NOMO-1 treated with DMSO at 0.1 percent for 48 hours (cell line): ENCODE measurements at regions not wholly inside any gene's neighbourhood (a gene's known extent, or its start where the extent isn't known, plus 50 kb on each side); places are given as distances from the start of the nearest gene placed in this dataset.

Experiments
- DNase-seq: peaks from one replicate; lab custom pipeline; 2025; ENCODE audit not compliant: unreplicated experiment; lab: John Stamatoyannopoulos, UW

DNA sequence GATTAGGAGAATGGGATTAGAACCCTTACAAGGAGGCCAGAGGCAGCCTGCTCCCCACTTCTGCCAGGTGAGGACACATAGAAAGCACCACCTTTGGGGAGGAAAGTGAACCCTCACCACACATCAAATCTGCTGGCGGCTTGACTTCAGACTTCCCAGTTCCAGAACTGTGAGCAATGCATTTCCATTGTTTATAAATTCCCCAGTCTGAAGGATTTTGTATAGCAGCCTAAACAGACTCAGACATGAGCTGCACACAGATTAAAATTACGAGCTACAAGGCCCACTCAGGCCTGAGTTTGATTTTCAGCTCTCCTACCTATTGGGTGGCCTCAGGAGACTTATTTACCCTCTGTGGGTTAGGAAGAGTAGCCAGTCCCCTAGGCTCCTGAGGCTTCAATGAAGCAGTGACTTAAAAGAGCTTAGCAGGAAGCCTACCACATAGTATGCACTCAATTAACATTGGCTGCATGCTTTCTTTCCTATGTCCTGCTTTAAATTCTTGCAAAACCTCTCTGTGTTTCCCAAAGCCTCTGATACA lies 350.7 kb upstream of the ZMIZ1 start:
- DNase-seq, result no peak

DNA sequence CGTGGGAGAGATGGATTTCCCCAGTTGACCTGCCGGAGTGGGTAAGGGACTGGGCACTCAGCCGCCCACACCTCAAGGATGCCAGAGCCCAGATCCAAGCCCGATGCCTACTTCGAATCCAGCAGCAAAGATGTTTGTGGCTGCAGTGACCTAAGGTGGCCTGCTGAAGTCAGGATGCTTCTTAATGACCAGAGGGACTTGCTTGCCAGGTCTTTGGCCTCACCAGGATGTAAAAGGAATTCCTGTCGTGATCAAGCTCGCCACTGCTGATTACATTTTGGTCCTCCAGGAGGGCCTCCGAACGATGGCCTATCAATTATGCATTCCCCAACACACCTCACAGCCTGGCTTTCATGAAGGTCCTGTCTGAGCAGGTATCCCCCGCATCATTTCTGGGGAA lies 349.5 kb upstream of the ZMIZ1 start:
- no peak for DNase-seq

DNA sequence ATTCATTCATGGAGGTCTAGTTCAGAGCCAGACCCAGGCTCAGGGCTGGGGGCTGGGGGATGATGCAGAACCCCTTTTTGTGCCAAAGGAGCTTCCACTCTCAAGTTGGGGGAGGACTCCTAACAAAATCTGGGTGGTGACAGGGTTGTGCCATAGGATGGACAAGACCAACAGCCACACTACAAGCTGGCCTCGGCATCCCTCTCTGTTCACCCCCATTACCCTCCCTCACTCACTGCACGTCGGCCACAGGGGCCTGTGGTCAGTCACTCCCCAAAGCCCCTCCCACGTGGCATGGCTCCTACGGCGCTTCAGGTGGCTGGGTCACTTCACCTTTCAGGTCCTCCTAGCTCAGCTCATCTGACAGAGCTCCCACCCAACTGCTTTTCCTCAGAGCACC lies 348.7 kb upstream of the ZMIZ1 start:
- no peak for DNase-seq

DNA sequence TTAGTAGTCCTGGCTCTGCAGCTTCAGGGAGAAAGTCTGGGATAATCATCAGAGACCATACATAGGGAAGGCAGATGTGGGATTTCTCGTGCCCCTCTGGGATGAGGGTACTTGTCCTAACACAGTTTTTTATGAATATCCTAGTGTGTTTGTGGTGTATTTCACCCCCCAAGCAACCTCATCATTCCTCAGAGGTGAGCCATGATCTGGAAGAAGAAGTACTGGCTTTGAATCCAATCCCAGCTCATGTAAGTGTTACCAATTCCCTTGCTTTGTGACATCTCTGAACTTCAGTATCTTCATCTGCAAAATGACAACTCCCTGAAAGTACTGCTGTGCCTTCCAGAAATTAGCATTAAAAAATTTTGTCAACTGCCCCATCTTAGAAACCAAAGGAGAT lies 347.5 kb upstream of the ZMIZ1 start:
- DNase-seq, result no peak

DNA sequence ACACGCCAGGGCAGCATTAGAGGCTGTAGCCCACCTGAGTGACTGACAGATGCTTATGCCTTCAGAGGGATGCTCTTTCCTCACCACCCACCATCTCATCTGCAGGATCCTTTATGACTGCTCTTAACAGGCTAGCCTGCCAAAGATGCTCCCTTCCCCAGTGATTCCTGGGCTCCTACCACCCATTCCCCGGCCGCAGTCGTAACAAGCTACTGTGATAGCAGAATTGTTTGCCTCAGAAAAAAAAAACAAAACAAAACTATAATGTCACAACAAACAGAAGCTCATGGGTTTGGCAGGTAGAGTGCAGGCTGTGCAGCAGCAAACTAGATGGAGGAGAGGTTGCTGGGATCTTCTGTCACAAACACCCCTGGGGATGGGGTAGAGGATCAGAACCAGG lies 343.9 kb upstream of the ZMIZ1 start:
- no peak for DNase-seq

DNA sequence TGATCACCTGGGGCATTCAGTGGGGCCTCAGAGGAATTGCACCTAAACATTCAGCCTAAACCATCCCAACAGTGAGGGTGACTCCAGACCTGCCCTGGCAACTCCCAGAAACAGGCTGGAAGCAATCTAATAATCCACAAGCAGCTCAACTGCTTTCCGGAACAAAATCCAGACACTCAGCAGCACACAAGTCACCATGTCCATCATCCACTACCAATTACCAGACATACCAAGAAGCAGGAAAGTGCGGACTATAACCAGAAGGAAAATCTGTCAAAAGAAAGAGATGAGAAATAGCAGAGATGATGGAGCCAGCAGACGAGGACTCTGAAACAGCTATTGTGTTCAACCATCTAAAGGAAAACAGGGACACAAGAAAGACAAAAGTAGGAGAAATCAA lies 342.6 kb upstream of the ZMIZ1 start:
- no peak for DNase-seq

DNA sequence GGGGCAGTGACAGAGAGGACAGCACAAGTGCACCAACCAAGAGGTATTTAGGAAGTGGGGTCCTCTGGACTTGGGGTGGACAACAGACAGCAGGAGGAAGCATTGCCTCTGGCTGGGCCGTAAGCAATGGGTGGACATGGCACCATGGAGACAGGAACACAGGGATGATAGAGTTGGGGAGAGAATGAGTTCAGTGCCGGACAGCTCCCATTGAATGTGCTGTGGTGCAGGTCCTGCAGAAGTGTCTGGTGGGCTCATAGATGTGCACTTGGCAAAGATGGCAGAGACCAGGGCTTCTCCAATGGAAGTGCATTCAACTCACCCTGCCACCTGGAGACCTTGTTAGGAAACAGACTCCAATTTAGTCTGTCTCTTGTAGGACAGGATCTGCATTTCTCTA lies 341.5 kb upstream of the ZMIZ1 start:
- no peak for DNase-seq

DNA sequence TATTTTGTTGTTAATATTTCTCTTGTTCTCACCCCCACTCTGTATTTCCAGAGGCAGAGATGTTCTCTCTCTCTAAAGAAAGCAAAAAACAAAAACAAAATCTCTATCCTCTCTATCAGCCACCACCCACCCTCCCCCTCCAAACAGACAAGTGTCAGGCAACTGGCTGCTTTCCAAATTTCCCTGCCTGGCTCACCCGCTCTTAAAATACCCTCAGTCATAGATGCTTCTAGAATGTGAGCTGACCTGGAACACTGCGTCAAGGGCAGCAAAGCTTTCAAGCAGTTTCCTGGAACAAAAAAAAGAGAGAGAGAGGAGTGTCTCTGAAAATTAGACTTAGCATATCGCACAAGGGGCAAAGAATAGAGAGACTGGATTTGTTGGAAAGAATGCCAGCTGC lies 341.0 kb upstream of the ZMIZ1 start:
- DNase-seq, result no peak

DNA sequence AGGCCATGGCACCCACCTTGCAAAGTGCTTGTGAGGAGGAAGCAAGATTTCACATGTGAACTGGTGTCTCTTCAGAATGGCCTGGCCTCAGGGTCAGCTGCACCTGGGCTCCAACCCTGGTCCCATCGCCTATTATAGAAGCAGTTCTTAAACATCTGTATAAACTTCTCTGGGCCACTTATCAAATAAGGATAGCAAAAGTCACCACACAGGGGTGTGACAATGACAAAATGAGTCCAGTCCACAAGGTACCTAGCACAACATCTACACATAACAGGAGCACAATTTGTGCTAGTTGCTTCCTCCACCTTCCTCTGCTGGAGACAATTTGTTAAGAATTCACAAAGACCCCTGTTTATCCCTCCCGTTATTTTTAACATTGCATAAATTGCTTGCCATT lies 340.6 kb upstream of the ZMIZ1 start:
- no peak for DNase-seq

DNA sequence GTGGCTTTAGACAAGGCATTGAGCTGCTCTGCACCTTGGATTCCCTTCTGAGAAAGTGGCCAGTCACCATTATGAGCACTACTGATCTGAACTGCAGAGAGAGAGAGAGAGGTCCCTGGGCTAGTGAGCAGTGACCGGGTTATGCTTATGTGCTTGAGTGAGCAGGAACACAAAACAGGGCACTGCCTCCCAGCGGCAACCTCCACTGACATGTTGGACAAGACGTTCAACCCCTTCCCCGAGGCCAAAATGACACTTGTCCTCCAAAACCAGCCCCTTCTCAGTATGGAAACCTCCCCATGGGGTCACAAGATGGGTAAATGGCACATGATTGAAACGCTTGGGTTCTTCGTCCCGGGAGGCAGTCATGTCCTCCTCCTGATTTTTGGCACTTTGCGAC lies 339.4 kb upstream of the ZMIZ1 start:
- no peak for DNase-seq

DNA sequence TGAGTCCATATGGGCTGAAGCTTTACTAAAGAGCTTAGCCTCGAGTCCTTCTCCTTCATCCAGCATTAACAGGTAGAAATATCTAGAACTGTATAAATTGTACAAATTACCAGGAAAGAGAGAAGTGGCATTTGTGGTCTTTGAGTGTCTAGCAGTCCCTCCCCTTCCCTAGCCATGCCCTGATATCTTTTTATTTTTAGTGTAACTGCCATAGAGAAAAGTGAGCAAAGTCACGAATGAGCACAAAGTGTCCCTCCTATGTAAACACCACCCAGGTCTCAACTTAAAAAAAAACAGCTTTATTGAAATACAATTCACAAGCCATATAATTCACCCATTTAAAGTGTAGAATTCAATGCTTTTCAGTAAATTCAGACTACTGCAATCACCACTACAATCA lies 339.0 kb upstream of the ZMIZ1 start:
- DNase-seq, result peak; percentile 64

DNA sequence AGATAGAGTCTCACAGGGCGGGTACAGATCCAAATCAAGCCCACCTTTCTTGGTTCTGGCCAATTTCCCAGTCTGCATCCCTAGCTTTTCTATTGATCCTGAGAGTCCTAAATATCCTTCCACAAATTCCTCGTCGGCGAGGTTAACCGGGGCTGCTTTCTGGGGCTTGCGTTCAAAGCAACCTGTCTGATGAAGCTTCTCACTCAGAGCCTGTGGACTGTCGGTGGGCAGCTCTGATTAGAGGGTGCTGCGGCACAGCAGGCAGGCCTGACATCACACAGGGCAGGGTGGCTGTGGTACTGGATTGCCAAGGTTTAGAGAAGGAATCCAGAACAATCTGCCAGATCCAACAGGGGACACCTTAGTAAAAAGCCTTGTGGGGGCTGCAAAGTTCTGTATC lies 338.0 kb upstream of the ZMIZ1 start:
- no peak for DNase-seq

DNA sequence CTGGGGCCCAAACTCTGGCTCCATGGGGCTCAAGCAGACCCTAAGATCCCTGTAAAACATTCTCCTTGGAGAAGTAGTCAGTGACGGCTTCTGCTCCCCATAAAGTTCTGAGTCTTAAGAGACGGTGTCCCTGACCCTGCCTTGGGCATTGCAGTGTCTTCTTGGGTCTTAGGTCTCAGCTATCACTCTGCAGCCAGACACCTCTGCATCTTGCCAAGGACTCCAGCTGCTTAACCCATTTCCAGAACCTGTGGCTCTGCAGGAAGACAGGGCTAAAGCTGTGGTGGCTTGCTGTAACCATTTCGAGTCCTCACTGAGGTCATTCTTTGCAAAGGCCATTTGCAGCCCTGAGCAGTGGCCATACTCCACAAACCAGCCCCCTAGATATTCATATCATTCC lies 337.1 kb upstream of the ZMIZ1 start:
- no peak for DNase-seq

DNA sequence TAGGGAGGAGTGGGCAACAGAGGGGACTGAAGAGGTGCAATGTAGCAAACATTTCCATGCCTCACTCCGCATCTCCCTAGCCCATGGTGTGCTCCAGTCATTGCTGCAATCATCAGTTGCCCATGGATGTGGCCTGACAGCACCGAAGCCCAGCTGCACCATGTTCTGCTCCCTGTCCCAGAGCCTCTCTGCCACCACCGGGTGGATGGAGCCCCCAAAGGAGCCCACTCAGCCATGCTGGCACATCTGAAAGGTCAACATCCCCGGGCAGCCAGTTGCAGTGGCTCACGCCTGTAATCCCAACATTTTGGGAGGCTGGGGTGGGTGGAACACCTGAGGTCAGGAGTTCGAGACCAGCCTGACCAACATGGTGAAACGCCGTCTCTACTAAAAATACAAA lies 336.4 kb upstream of the ZMIZ1 start:
- DNase-seq, result no peak

DNA sequence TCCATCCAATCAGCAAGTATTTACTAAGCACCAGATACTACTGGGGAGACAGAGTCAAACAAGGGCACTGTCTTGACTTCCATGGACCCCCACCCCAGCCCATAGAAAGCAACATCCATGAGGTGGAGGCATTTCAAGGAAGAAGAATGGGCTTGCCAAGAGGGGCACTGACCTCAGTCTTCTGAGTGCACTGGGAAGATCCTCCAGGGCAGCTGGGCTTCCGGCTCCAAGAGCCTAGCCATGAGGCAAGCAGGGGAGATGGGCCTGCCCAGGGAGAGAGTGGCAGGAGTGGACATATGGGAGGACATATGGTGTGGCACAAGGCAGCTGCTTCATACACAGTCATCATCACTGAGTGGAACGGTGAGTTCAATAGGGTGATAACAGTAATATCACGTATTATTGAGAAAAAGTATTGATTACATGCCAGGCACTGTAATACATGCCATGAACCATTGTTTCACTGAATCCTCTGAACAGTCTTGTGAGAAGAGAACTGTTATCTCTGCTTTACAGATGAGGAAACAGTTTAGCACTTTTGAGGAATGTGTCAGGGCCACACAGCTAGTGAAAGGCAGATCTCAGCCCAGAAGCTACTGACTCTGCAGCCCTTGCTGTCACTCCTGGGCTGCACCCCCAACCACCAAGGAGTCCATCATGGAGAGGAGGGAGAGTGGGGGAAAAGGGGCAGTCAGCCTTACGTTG lies 331.7 kb upstream of the ZMIZ1 start:
- no peak for DNase-seq

DNA sequence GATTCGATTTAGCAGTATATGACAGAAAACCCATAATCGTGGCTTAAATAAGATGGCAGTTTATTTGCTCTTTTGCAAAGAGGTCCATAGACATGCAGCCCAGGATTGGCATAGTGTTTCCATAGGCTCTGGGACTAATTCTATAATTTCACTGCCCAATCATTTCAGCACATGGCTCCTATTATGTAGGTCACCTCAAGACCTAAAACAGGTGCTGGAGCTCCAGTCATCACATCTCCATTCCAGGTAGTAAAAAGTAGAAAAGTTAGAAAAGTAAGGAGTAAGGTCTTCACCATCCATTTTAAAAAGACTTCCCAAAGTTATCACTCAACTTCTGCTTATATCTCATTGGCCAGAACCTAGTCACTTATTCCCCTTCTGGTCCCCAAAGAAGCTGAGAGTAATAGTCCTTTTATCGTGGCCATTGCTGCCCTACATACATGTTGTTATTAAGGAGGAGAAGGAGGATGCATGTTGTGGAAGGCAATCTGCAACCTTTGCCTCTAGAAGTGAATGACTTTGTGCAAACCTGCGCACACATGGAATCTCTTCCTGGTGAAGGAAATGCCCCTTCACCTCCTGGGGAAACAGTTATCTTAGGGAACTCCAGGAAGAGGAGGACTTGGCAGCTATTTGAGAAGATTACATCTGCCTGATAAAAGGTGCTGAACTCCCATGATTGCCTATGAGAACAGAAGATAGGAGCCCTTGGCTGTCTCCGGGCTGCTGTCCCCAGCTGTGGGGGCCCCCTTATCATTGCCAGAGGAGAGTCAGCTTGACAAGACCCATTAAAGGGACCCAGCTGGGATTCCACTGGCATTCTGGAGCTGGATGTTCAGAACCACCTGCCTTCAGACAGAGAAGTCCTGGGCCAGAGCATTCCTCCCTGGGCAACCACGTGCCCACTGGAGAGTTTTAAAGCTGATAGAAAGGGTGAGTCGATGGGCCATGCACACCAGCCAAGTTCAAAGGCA lies 330.6 kb upstream of the ZMIZ1 start:
- no peak for DNase-seq

DNA sequence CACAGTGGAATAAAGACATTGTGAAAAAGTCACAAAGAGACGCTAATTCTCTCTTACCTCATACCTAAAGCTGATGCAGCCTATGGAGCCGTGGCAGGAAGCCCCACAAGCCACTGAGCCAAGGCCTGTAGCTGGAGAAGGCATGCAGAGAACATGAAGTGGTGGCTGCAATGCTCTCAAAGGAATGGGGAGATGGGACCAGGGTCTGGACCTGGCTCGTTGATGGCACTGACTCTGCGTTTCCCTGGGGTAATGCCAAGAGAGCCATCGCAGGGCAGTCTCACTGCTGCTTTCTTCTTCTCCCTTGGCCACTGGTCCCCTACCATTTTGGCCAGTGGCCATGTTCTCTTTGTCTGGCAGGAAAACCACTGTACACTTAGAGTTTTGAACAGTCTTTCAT lies 329.9 kb upstream of the ZMIZ1 start:
- no peak for DNase-seq

DNA sequence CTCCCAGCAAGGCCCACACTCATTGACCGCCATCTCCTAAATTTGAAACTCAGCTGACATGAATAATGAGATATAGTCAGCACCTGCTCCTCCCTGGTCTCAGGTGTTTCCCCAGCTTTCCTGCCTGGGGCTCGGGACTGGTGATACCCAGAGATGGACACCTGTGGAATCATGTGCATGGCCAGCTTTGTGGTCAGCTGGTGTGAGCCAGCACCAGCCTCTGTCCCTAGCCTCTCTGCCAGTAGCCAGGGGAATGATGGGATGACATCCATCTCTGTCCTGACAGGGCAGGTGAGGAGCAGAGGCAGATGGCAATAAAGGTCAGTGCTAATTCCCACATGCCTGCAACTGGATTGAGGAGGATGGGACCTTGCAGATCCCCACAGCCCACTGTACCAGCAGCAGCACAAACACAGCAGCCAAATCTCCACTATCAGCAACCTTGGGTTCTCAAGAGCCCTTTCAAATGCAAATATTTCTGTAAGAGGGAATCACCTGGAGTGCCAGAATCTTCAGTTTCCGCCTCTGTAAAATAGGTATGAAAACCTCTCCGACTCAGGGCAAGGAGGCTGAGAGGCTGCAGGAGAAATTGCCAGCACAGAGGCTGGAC lies 329.2 kb upstream of the ZMIZ1 start:
- no peak for DNase-seq

DNA sequence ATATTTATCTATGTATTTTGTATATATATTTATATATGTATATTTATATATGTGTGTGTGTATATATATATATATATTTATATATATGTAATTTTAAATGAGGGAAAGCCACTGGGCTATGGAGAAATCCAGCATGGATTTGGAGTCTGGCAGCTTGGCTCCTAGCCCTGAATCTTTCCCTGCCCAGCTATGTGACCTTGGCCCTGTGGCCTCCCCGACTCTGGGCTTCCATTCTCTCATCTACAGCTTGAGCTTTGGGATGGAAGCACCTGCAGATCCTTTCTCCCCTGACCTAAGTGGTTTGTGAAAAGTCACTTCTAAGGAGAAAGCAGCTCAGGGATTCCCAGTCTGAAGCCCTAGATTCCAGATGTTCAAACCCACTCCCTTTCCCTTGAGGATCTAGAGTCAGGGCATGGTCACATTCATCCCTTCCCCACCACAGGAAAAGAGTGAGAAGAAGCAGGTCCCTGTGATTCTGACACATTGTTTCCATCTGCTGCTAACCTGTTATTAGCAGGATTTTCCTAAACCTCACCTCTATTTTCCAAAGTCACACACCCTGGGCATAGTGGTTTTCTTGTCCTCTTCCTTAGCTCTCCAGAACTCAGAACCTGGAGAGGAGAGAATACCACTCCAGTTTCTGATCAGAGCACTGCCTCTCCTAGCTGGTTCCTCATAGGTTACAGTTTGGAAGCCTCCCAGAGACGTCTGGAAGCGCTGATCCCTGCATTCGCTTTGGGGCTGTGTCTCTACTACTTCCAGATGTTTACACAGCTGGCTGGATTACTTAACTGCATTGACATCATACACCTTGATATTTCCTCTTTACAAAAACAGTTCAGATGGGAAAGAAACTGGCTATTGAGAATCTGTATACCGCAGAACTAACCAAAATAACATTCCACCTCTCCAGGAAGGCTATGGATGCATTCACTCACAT lies 327.5 kb upstream of the ZMIZ1 start:
- DNase-seq, result no peak

DNA sequence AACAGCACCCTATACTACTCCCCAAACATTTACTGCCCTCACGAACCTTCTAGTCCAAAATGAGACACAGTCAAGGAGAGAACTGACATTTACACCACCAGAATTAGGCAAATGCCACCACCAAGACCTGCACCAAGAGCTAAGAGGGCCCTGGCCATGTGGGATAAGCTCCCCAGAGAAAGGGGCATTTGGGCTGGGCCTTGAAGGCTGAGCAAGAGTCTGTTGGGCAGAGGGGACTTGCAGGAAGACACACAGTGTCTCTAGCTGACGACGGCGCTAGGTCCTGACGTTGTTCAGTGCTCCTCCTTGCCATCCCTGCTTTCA lies 326.4 kb upstream of the ZMIZ1 start:
- no peak for DNase-seq
